Mammary epithelial cell (primary cell): ENCODE measurements at regions not wholly inside any gene's neighbourhood (a gene's known extent, or its start where the extent isn't known, plus 50 kb on each side); places are given as distances from the start of the nearest gene placed in this dataset.

Source experiments
- CTCF ChIP-seq, 2 donors: IDR thresholded peaks in 1 of 2; conservative IDR thresholded peaks in 1 of 2; 2 replicates each; pipeline ENCODE4 v1.5.1; 2011 to 2012; ENCODE audit warnings: inconsistent platforms in 2 of 2, low read length in 2 of 2, mild to moderate bottlenecking in 2 of 2, control low read depth in 1 of 2, low read depth in 1 of 2; ENCODE audit not compliant: insufficient read depth in 1 of 2; ENCODE audit errors: extremely low read depth in 1 of 2
- EZH2 ChIP-seq: IDR thresholded peaks from 2 replicates; pipeline ENCODE4 v1.6.1; 2012; ENCODE audit warnings: low read length, inconsistent platforms, borderline replicate concordance

GRCh38 chr3:5650303-5650702, 462.8 kb downstream of the EDEM1 start:
- no peak for TF ChIP-seq EZH2
- no peak for TF ChIP-seq CTCF (conservative IDR thresholded peaks at IDR 0.05 in 1 of 2, IDR thresholded peaks at IDR 0.05 in 1 of 2; ENCODE audit: extremely low read depth in 1 of 2, insufficient read depth in 1 of 2, low read depth in 1 of 2, low read length in 2 of 2)
